GM12878 (cell line): ENCODE measurements at regions not wholly inside any gene's neighbourhood (a gene's known extent, or its start where the extent isn't known, plus 50 kb on each side); places are given as distances from the start of the nearest gene placed in this dataset.

Experiments used
- ETV6 ChIP-seq, 2 experiments: fragments of 450-650 bp in 1 of 2; IDR thresholded peaks in 1 of 2; conservative IDR thresholded peaks in 1 of 2; 2 replicates each; pipeline ENCODE4 v1.6.1; 2014; ENCODE audit warnings: antibody characterized with exemption in 1 of 2, borderline replicate concordance in 1 of 2, low read depth in 1 of 2, mild to moderate bottlenecking in 1 of 2, moderate library complexity in 1 of 2
- FOXK2 ChIP-seq: fragments of 450-650 bp; IDR thresholded peaks from 2 replicates; pipeline ENCODE4 v1.6.1; 2017; ENCODE audit warnings: mild to moderate bottlenecking, moderate library complexity
- NFIC ChIP-seq: IDR thresholded peaks from 2 replicates; pipeline ENCODE4 v1.6.1; 2012; ENCODE audit warnings: low read depth, mild to moderate bottlenecking, inconsistent platforms, low read length, moderate library complexity
- POLR2AphosphoS5 ChIP-seq: IDR thresholded peaks from 2 replicates; pipeline ENCODE4 v1.6.1; 2011; ENCODE audit warnings: mild to moderate bottlenecking, low read length, inconsistent platforms
- RFX5 ChIP-seq: IDR thresholded peaks from 2 replicates; pipeline ENCODE4 v1.6.1; 2011; ENCODE audit warnings: low read depth, low read length, improper control_type of control experiment
- TCF12 ChIP-seq: IDR thresholded peaks from 2 replicates; pipeline ENCODE4 v1.6.1; 2011; ENCODE audit warnings: low read depth, mild to moderate bottlenecking, low read length
- TF ChIP-seq, protein P1 (sequence below), 3 experiments: IDR thresholded peaks in 2 of 3; conservative IDR thresholded peaks in 1 of 3; 2 replicates each; pipeline ENCODE4 v1.5.1; 2011; ENCODE audit warnings: low read depth in 3 of 3, low read length in 3 of 3, mild to moderate bottlenecking in 3 of 3, control low read depth in 2 of 3, moderate library complexity in 2 of 3, inconsistent platforms in 1 of 3, mixed read lengths in 1 of 3; ENCODE audit not compliant: control insufficient read depth in 2 of 3, insufficient read depth in 1 of 3; ENCODE audit errors: extremely low read depth in 1 of 3
- TF ChIP-seq, protein P2 (sequence below): fragments of 450-650 bp; IDR thresholded peaks from 2 replicates; pipeline ENCODE4 v1.6.1; 2017; ENCODE audit warnings: mild to moderate bottlenecking

DNA sequence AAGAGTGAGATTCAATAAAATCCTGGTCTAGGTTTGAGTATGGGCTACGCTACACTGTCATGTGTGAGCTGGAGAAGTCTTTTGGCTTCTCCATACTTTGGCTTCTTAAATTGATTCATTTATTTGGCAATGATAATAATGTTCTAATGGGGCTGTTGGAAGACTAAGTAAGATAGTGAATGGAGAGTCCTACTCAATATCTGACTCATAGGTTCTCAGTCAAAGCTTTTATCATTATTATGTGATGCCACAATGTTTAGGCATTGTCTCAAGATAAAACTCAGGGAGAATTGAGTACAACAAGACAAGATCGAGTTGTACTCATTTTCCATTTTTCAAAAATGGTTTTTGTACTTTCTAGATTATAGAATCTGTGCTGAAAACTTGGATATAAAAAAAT is 92.5 kb upstream of the VEGFC start:
- TF ChIP-seq TCF12 (no peak), FOXK2 (no peak), POLR2AphosphoS5 (no peak), ETV6 (conservative IDR thresholded peaks at IDR 0.05 in 1 of 2, IDR thresholded peaks at IDR 0.05 in 1 of 2; ENCODE audit: borderline replicate concordance in 1 of 2, low read depth in 1 of 2) (no peak), NFIC (no peak), RFX5 (no peak)
- TF ChIP-seq, protein P1, sequence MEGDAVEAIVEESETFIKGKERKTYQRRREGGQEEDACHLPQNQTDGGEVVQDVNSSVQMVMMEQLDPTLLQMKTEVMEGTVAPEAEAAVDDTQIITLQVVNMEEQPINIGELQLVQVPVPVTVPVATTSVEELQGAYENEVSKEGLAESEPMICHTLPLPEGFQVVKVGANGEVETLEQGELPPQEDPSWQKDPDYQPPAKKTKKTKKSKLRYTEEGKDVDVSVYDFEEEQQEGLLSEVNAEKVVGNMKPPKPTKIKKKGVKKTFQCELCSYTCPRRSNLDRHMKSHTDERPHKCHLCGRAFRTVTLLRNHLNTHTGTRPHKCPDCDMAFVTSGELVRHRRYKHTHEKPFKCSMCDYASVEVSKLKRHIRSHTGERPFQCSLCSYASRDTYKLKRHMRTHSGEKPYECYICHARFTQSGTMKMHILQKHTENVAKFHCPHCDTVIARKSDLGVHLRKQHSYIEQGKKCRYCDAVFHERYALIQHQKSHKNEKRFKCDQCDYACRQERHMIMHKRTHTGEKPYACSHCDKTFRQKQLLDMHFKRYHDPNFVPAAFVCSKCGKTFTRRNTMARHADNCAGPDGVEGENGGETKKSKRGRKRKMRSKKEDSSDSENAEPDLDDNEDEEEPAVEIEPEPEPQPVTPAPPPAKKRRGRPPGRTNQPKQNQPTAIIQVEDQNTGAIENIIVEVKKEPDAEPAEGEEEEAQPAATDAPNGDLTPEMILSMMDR (IDR thresholded peaks at IDR 0.05 in 2 of 3, conservative IDR thresholded peaks at IDR 0.05 in 1 of 3; ENCODE audit: control insufficient read depth in 2 of 3, extremely low read depth in 1 of 3, insufficient read depth in 1 of 3, low read depth in 3 of 3, low read length in 3 of 3), result no peak
- TF ChIP-seq, protein P2, sequence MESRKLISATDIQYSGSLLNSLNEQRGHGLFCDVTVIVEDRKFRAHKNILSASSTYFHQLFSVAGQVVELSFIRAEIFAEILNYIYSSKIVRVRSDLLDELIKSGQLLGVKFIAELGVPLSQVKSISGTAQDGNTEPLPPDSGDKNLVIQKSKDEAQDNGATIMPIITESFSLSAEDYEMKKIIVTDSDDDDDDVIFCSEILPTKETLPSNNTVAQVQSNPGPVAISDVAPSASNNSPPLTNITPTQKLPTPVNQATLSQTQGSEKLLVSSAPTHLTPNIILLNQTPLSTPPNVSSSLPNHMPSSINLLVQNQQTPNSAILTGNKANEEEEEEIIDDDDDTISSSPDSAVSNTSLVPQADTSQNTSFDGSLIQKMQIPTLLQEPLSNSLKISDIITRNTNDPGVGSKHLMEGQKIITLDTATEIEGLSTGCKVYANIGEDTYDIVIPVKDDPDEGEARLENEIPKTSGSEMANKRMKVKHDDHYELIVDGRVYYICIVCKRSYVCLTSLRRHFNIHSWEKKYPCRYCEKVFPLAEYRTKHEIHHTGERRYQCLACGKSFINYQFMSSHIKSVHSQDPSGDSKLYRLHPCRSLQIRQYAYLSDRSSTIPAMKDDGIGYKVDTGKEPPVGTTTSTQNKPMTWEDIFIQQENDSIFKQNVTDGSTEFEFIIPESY, result no peak
